ENCODE measurements at regions not wholly inside any gene's neighbourhood (a gene's known extent, or its start where the extent isn't known, plus 50 kb on each side); places are given as distances from the start of the nearest gene placed in this dataset.

GRCh38 chr4:98210281-98210680 is 50.9 kb upstream of the RAP1GDS1 start:
- no peaks in the 10 kb centered on the region for H3K4me1 ChIP-seq (ENCODE audit: control insufficient read depth in 2 of 2, insufficient read depth in 2 of 2, low read length in 2 of 2)
- no peak overlapping the region for H3K4me2 ChIP-seq (replicated peaks; ENCODE audit: low read depth, low read length, poor library complexity, severe bottlenecking)
- H3K9me3 ChIP-seq (ENCODE audit: control extremely low read depth in 1 of 3, control insufficient read depth in 2 of 3, insufficient read depth in 1 of 3, low read length in 2 of 3), result no peaks in the 10 kb centered on the region
- Mint-ChIP-seq H3K9me3 (ENCODE audit: insufficient read depth) (no peaks in the 10 kb centered on the region), H3K4me1 (no peaks in the 10 kb centered on the region), H3K27ac (no peak overlapping the region), H3K27me3 (no peaks in the 10 kb centered on the region), H3K4me3 (no peak overlapping the region)
- CTCF ChIA-PET, result no interaction called here
- DNase-seq (no peak), ATAC-seq (ENCODE audit: low read depth) (no peak)
- POLR2A ChIA-PET, result no interaction called here
- H3K9ac ChIP-seq (ENCODE audit: low read length), result no peak overlapping the region
- H4K20me1 ChIP-seq (ENCODE audit: control insufficient read depth, insufficient read depth, low read length, poor library complexity, severe bottlenecking), result no peaks in the 10 kb centered on the region
- H3K4me3 ChIP-seq (ENCODE audit: control extremely low read depth in 1 of 5, extremely low read depth in 1 of 5, insufficient read depth in 1 of 5, low read depth in 2 of 5, low read length in 4 of 5), result no peak overlapping the region
- intact Hi-C loops (cut with micrococcal nuclease), result no loop called here
- H2AFZ ChIP-seq (ENCODE audit: insufficient read depth, low read depth, low read length, poor library complexity, severe bottlenecking), result no peak overlapping the region
- H3K27ac ChIP-seq (ENCODE audit: low read length in 2 of 2), result no peak overlapping the region
- no peaks in the 10 kb centered on the region for H3K27me3 ChIP-seq (replicated peaks in 1 of 4; ENCODE audit: control extremely low read depth in 1 of 4, control insufficient read depth in 3 of 4, insufficient read depth in 4 of 4, low read length in 3 of 4)
- WGBS (ENCODE audit: insufficient coverage), result no CpG with 5 or more reads among the region's 1 CpG
- no peak for TF ChIP-seq EZH2 (IDR thresholded peaks at IDR 0.05; ENCODE audit: borderline replicate concordance, insufficient read depth, low read depth, low read length, poor library complexity, severe bottlenecking)
- no peak for TF ChIP-seq CTCF (IDR thresholded peaks at IDR 0.05)
- H3K79me2 ChIP-seq (ENCODE audit: control insufficient read depth, insufficient read depth, low read length), result no peaks in the 10 kb centered on the region
- no peaks in the 10 kb centered on the region for H3K36me3 ChIP-seq (replicated peaks in 1 of 2; ENCODE audit: control extremely low read depth in 1 of 2, control insufficient read depth in 1 of 2, extremely low read depth in 1 of 2, insufficient read depth in 2 of 2, low read length in 1 of 2)

GRCh38 chr4:98209111-98209510 is 52.1 kb upstream of the RAP1GDS1 start:
- H3K4me1 ChIP-seq (ENCODE audit: control insufficient read depth in 2 of 2, insufficient read depth in 2 of 2, low read length in 2 of 2), result peaks cover 9 to 10% of the 10 kb centered on the region in 2 donors

More at GRCh38 chr4:98209111-98209510, 52.1 kb upstream of the RAP1GDS1 start:
- TF ChIP-seq CTCF (IDR thresholded peaks at IDR 0.05), result no peak
- TF ChIP-seq EZH2 (IDR thresholded peaks at IDR 0.05; ENCODE audit: borderline replicate concordance, insufficient read depth, low read depth, low read length, poor library complexity, severe bottlenecking), result no peak
- Histone ChIP-seq H3K27me3 (replicated peaks in 1 of 4; ENCODE audit: control extremely low read depth in 1 of 4, control insufficient read depth in 3 of 4, insufficient read depth in 4 of 4, low read length in 3 of 4) (no peaks in the 10 kb centered on the region), H3K4me3 (ENCODE audit: control extremely low read depth in 1 of 5, extremely low read depth in 1 of 5, insufficient read depth in 1 of 5, low read depth in 2 of 5, low read length in 4 of 5) (no peak overlapping the region), H3K4me2 (replicated peaks; ENCODE audit: low read depth, low read length, poor library complexity, severe bottlenecking) (no peak overlapping the region), H3K79me2 (ENCODE audit: control insufficient read depth, insufficient read depth, low read length) (no peaks in the 10 kb centered on the region), H3K27ac (ENCODE audit: low read length in 2 of 2) (no peak overlapping the region), H3K9me3 (ENCODE audit: control extremely low read depth in 1 of 3, control insufficient read depth in 2 of 3, insufficient read depth in 1 of 3, low read length in 2 of 3) (no peaks in the 10 kb centered on the region), H3K9ac (ENCODE audit: low read length) (no peak overlapping the region), H3K36me3 (replicated peaks in 1 of 2; ENCODE audit: control extremely low read depth in 1 of 2, control insufficient read depth in 1 of 2, extremely low read depth in 1 of 2, insufficient read depth in 2 of 2, low read length in 1 of 2) (no peaks in the 10 kb centered on the region), H2AFZ (ENCODE audit: insufficient read depth, low read depth, low read length, poor library complexity, severe bottlenecking) (no peak overlapping the region), H4K20me1 (ENCODE audit: control insufficient read depth, insufficient read depth, low read length, poor library complexity, severe bottlenecking) (no peaks in the 10 kb centered on the region)
- CTCF ChIA-PET, result no interaction called here
- no CpG with 5 or more reads among the region's 1 CpG for WGBS (ENCODE audit: insufficient coverage)
- intact Hi-C loops (cut with micrococcal nuclease), result no loop called here
- no peak for DNase-seq
- Mint-ChIP-seq H3K4me3 (no peak overlapping the region), H3K27me3 (no peaks in the 10 kb centered on the region), H3K9me3 (ENCODE audit: insufficient read depth) (no peaks in the 10 kb centered on the region), H3K4me1 (peaks cover 5% of the 10 kb centered on the region), H3K27ac (no peak overlapping the region)
- POLR2A ChIA-PET, result no interaction called here
- no peak for ATAC-seq (ENCODE audit: low read depth)

Measured in B cell (primary cell).